Erythroblast (primary cell): ENCODE measurements at regions not wholly inside any gene's neighbourhood (a gene's known extent, or its start where the extent isn't known, plus 50 kb on each side); places are given as distances from the start of the nearest gene placed in this dataset.

ENCODE experiments used
- GATA1 ChIP-seq: IDR thresholded peaks from 2 replicates; pipeline ENCODE4 v1.6.1; 2011; ENCODE audit warnings: low read depth, mild to moderate bottlenecking, control low read depth, low read length, moderate library complexity
- POLR2A ChIP-seq: IDR thresholded peaks from 2 replicates; pipeline ENCODE4 v1.6.1; 2011; ENCODE audit warnings: mild to moderate bottlenecking, low read length

DNA sequence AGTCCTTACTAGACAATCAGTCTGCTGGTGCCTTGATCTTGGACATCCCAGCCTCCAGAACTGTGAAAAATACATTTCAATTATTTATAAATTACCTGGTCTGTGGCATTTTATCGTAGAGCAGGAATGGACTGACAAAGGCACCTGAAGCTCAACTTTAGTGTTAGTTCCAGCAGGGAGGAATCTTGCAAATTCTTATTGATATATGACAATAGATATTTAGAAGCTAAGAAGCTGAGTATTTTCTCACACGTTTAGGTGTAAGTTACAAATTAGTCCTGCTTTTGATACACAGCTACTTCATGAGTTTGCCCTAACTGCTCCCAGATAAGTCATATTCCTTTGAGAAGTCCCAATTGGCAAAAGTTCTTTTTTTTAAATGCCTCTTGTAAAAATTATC is 138.0 kb upstream of the ZNF217 start:
- TF ChIP-seq POLR2A (no peak), GATA1 (no peak)
